WI38 (cell line): ENCODE measurements at regions not wholly inside any gene's neighbourhood (a gene's known extent, or its start where the extent isn't known, plus 50 kb on each side); places are given as distances from the start of the nearest gene placed in this dataset.

ENCODE experiments used
- H3K4me3 ChIP-seq: 2 replicates; pipeline ENCODE4 v1.5.1; 2011; ENCODE audit warnings: low read depth, mild to moderate bottlenecking, control low read depth, low read length
- CTCF ChIP-seq: IDR thresholded peaks from 2 replicates; pipeline ENCODE4 v1.5.1; 2012; ENCODE audit warnings: low read depth, mild to moderate bottlenecking, control low read depth, low read length

- TF ChIP-seq CTCF = no peak
- no peak overlapping the region for H3K4me3 ChIP-seq
These were observed 853.0 kb downstream of the BRD1 start for GRCh38 chr22:48974443-48975315.

- no peak overlapping the region for H3K4me3 ChIP-seq
- no peak for TF ChIP-seq CTCF
These were observed 854.0 kb downstream of the BRD1 start for GRCh38 chr22:48973694-48974041.

- no peak for TF ChIP-seq CTCF
- no peak overlapping the region for H3K4me3 ChIP-seq
These were observed 854.5 kb downstream of the BRD1 start for GRCh38 chr22:48972979-48973693.

- no peak overlapping the region for H3K4me3 ChIP-seq
- no peak for TF ChIP-seq CTCF
These were observed 859.3 kb downstream of the BRD1 start for GRCh38 chr22:48968201-48968959.

GRCh38 chr22:48963405-48963804, 864.3 kb downstream of the BRD1 start:
- no peak for TF ChIP-seq CTCF
- no peak overlapping the region for H3K4me3 ChIP-seq

GRCh38 chr22:48961705-48962104, 866.0 kb downstream of the BRD1 start:
- H3K4me3 ChIP-seq = no peak overlapping the region
- TF ChIP-seq CTCF = no peak
